GDM1 (cell line): ENCODE measurements at regions not wholly inside any gene's neighbourhood (a gene's known extent, or its start where the extent isn't known, plus 50 kb on each side); places are given as distances from the start of the nearest gene placed in this dataset.
"Not testable (repeated sequence)": the region's sequence is repeated elsewhere in the genome, so short reads cannot be mapped to it uniquely, and the experiment has no call there.

ENCODE experiments used
- DNase-seq: peaks from one replicate; lab custom pipeline; 2025; lab: John Stamatoyannopoulos, UW

- DNase-seq = no peak
Measured at GRCh38 chr12:60195483-60195882, 599.7 kb downstream of the SLC16A7 start.

GRCh38 chr12:60196366-60196765, 600.5 kb downstream of the SLC16A7 start:
- DNase-seq = no peak

- no peak for DNase-seq
Measured at GRCh38 chr12:60197589-60197988, 601.8 kb downstream of the SLC16A7 start.

- no peak for DNase-seq
Measured at GRCh38 chr12:60201891-60202290, 606.1 kb downstream of the SLC16A7 start.

- no peak for DNase-seq
Measured at GRCh38 chr12:60205500-60205899, 609.7 kb downstream of the SLC16A7 start.

- DNase-seq = no peak
Measured at GRCh38 chr12:60209521-60209920, 613.7 kb downstream of the SLC16A7 start.

GRCh38 chr12:60209933-60210332, 614.1 kb downstream of the SLC16A7 start:
- DNase-seq = no peak

GRCh38 chr12:60210756-60211155, 614.9 kb downstream of the SLC16A7 start:
- no peak for DNase-seq

GRCh38 chr12:60211244-60211643, 615.4 kb downstream of the SLC16A7 start:
- no peak for DNase-seq

GRCh38 chr12:60212159-60213000, 616.6 kb downstream of the SLC16A7 start:
- no peak for DNase-seq

- DNase-seq = not testable (repeated sequence)
Measured at GRCh38 chr12:60213272-60213671, 617.4 kb downstream of the SLC16A7 start.

- no peak for DNase-seq
Measured at GRCh38 chr12:60216226-60216625, 620.4 kb downstream of the SLC16A7 start.

GRCh38 chr12:60223242-60223641, 627.4 kb downstream of the SLC16A7 start:
- DNase-seq = no peak

- DNase-seq = no peak
Measured at GRCh38 chr12:60225216-60226000, 629.6 kb downstream of the SLC16A7 start.

- no peak for DNase-seq
Measured at GRCh38 chr12:60227916-60228315, 632.1 kb downstream of the SLC16A7 start.

GRCh38 chr12:60230056-60230455, 634.2 kb downstream of the SLC16A7 start:
- no peak for DNase-seq

- no peak for DNase-seq
Measured at GRCh38 chr12:60231303-60231702, 635.5 kb downstream of the SLC16A7 start.

- no peak for DNase-seq
Measured at GRCh38 chr12:60231976-60232907, 636.4 kb downstream of the SLC16A7 start.

- not testable (repeated sequence) for DNase-seq
Measured at GRCh38 chr12:60234611-60235195, 638.9 kb downstream of the SLC16A7 start.

- DNase-seq = no peak
Measured at GRCh38 chr12:60235261-60235660, 639.4 kb downstream of the SLC16A7 start.

- not testable (repeated sequence) for DNase-seq
Measured at GRCh38 chr12:60236416-60236815, 640.6 kb downstream of the SLC16A7 start.

GRCh38 chr12:60240891-60241290, 645.1 kb downstream of the SLC16A7 start:
- DNase-seq = no peak
